ENCODE measurements at regions not wholly inside any gene's neighbourhood (a gene's known extent, or its start where the extent isn't known, plus 50 kb on each side); places are given as distances from the start of the nearest gene placed in this dataset.
"Not testable (repeated sequence)": the region's sequence is repeated elsewhere in the genome, so short reads cannot be mapped to it uniquely, and the experiment has no call there.

- H3K9me3 ChIP-seq = no peaks in the 10 kb centered on the region
- no peak for DNase-seq
- H3K27ac ChIP-seq = no peak overlapping the region
- no peak overlapping the region for H3K4me3 ChIP-seq
- no peaks in the 10 kb centered on the region for H3K27me3 ChIP-seq
- 45 to 47% methylated on average over 1 of the region's 1 CpG for WGBS, 2 donors
- H3K4me1 ChIP-seq = no peaks in the 10 kb centered on the region
- TF ChIP-seq POLR2A (IDR thresholded peaks at IDR 0.05) (no peak), CTCF (IDR thresholded peaks at IDR 0.05) (no peak)
- H3K36me3 ChIP-seq = no peaks in the 10 kb centered on the region
- intact Hi-C loops (cut with DNase I) = no loop called here
Observed at GRCh38 chr13:62760724-62761123, 1345.1 kb upstream of the PCDH20 start.

DNA sequence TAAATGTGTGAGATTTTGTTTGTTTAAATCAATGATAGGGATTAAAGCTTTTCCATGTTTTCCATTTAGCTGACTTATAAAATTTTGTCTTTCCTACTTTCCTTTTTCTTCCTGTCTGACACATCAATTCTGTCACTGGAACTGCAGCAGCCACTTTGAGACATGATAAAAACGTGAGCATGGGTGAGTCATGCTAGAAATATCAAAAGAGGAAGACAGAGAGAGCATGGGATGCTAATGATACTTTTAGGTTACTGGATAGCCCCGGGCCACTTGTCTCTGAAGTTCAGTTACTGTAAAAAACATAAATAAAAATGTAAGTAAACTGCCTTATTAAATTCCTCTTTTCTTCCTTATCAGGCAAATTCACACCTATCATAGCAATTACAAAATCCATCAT is 1332.0 kb upstream of the PCDH20 start:
- Histone ChIP-seq H3K4me3 (no peak overlapping the region), H3K27me3 (no peaks in the 10 kb centered on the region), H3K4me1 (no peaks in the 10 kb centered on the region), H3K27ac (no peak overlapping the region), H3K9me3 (peaks cover 0 to 4% (median 0%) of the 10 kb centered on the region in 3 donors), H3K36me3 (no peaks in the 10 kb centered on the region)
- TF ChIP-seq CTCF (IDR thresholded peaks at IDR 0.05) (no peak), POLR2A (IDR thresholded peaks at IDR 0.05) (no peak)
- 13 to 25% methylated on average over 2 of the region's 2 CpGs for WGBS, 2 donors
- DNase-seq = no peak
- intact Hi-C loops (cut with DNase I) = no loop called here

DNA sequence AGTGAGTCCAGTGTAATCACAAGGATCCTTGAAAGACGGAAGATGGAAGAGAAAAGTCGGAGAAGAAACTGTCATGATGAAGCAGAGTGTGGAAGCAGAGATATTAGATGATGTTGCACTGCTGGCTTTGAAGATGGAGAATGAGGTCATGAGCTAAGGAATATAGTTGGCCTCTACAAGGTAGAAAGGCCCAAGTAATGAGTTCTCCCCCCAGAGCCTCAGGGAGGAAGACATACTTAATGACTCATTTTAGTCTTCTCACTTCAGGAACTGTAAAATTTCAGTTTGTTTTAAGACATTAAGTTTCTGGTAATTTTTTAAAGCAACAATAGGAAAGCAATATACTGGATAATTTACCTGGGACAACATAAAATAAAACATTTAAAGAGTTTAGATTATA is 1331.5 kb upstream of the PCDH20 start:
- TF ChIP-seq CTCF (IDR thresholded peaks at IDR 0.05) = no peak
- no peak for TF ChIP-seq POLR2A (IDR thresholded peaks at IDR 0.05)
- WGBS, 2 donors = 67 to 90% methylated on average over 2 of the region's 2 CpGs

DNA sequence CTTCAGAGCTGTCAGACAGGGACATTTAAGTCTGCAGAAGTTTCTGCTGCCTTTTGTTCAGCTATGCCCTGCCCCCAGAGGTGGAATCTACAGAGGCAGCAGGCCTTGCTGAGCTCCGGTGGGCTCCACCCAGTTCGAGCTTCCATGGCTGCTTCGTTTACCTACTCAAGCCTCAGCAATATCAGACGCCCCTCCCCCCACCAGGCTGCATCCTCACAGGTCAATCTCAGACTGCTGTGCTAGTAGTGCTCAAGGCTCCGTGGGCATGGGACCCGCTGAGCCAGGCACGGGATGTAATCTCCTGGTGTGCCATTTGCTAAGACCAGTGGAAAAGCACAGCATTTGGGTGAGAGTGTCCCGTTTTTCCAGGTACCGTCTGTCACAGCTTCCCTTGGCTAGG is 1314.1 kb upstream of the PCDH20 start:
- H3K4me1 ChIP-seq; H3K27ac ChIP-seq; intact Hi-C loops (cut with DNase I); H3K4me3 ChIP-seq; DNase-seq; H3K27me3 ChIP-seq; H3K36me3 ChIP-seq: not testable (repeated sequence)
- WGBS, 2 donors = 75 to 90% methylated on average over 2 to 3 of the region's 9 CpGs
- peaks cover 0 to 15% (median 6%) of the 10 kb centered on the region in 3 donors for H3K9me3 ChIP-seq

More for the DNA sequence above, 1331.5 kb upstream of the PCDH20 start:
- no peaks in the 10 kb centered on the region for H3K36me3 ChIP-seq
- no peak for DNase-seq
- H3K27me3 ChIP-seq = no peaks in the 10 kb centered on the region
- no peaks in the 10 kb centered on the region for H3K4me1 ChIP-seq
- H3K4me3 ChIP-seq = no peak overlapping the region
- peaks cover 0 to 4% (median 0%) of the 10 kb centered on the region in 3 donors for H3K9me3 ChIP-seq
- intact Hi-C loops (cut with DNase I) = no loop called here
- no peak overlapping the region for H3K27ac ChIP-seq

- 28 to 29% methylated on average over 4 of the region's 4 CpGs for WGBS, 2 donors
- intact Hi-C loops (cut with DNase I) = no loop called here
- TF ChIP-seq POLR2A (IDR thresholded peaks at IDR 0.05) = no peak
- no peak for TF ChIP-seq CTCF (IDR thresholded peaks at IDR 0.05)
- Histone ChIP-seq H3K4me3 (no peak overlapping the region), H3K9me3 (peaks cover 0 to 6% (median 4%) of the 10 kb centered on the region in 3 donors), H3K4me1 (no peaks in the 10 kb centered on the region), H3K36me3 (no peaks in the 10 kb centered on the region), H3K27ac (no peak overlapping the region), H3K27me3 (no peaks in the 10 kb centered on the region)
- DNase-seq = no peak
Observed at GRCh38 chr13:62721893-62722292, 1306.2 kb upstream of the PCDH20 start.

- H3K4me1 ChIP-seq; H3K4me3 ChIP-seq; intact Hi-C loops (cut with DNase I); H3K27me3 ChIP-seq; H3K36me3 ChIP-seq; H3K27ac ChIP-seq; DNase-seq: not testable (repeated sequence)
- peaks cover 0 to 14% (median 9%) of the 10 kb centered on the region in 3 donors for H3K9me3 ChIP-seq
- 86 to 93% methylated on average over 7 of the region's 7 CpGs for WGBS, 2 donors
Observed at GRCh38 chr13:62711948-62712347, 1296.3 kb upstream of the PCDH20 start.
